ENCODE measurements at regions not wholly inside any gene's neighbourhood (a gene's known extent, or its start where the extent isn't known, plus 50 kb on each side); places are given as distances from the start of the nearest gene placed in this dataset.

DNA sequence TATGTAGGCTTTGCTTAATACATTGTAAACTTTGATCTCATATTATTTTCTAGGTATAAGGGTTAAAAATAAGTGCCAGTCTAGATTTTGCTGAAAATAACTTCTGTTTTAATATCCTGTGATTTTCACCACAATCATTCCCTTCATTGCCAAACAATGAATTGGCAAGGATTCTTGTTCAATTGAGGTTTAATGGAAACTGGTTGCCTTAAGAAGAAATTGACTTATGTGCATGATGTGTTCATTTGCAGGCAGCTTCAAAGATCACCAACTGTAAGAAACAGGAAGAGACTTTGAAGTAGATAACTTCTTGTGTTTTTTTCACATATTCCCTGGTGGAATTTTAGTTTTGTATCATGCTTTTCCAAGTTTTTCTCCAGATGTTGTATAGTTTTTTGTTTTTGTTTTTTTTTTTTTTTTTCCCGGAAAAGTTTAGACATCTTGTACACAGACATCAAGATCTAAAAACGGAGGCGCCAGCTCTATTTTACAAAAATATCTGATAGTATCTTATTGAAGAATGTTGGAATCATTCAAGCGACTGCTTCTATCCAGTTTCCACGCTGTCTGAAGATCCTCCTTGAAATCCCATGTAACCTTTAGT lies 108.3 kb downstream of the POSTN start:
- H3K4me3 ChIP-seq: no peak overlapping the region
- no peaks in the 10 kb centered on the region for H3K36me3 ChIP-seq
- H3K27ac ChIP-seq: no peak overlapping the region
- no peak for DNase-seq (ENCODE audit: low read depth in 1 of 2, low spot score in 1 of 2)
- TF ChIP-seq, protein P1, sequence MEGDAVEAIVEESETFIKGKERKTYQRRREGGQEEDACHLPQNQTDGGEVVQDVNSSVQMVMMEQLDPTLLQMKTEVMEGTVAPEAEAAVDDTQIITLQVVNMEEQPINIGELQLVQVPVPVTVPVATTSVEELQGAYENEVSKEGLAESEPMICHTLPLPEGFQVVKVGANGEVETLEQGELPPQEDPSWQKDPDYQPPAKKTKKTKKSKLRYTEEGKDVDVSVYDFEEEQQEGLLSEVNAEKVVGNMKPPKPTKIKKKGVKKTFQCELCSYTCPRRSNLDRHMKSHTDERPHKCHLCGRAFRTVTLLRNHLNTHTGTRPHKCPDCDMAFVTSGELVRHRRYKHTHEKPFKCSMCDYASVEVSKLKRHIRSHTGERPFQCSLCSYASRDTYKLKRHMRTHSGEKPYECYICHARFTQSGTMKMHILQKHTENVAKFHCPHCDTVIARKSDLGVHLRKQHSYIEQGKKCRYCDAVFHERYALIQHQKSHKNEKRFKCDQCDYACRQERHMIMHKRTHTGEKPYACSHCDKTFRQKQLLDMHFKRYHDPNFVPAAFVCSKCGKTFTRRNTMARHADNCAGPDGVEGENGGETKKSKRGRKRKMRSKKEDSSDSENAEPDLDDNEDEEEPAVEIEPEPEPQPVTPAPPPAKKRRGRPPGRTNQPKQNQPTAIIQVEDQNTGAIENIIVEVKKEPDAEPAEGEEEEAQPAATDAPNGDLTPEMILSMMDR (IDR thresholded peaks at IDR 0.05; ENCODE audit: low read depth, low read length): no peak
- H3K9me3 ChIP-seq (ENCODE audit: low read depth): no peaks in the 10 kb centered on the region
- peaks cover 7% of the 10 kb centered on the region for H3K4me1 ChIP-seq (ENCODE audit: low read depth)
- no peaks in the 10 kb centered on the region for H3K27me3 ChIP-seq

- no peak overlapping the region for H3K27ac ChIP-seq
- no peaks in the 10 kb centered on the region for H3K36me3 ChIP-seq
- no peaks in the 10 kb centered on the region for H3K27me3 ChIP-seq
- peak in 1 of 2 donors; percentile 25 for DNase-seq (ENCODE audit: low read depth in 1 of 2, low spot score in 1 of 2)
- H3K4me3 ChIP-seq: no peak overlapping the region
- H3K4me1 ChIP-seq (ENCODE audit: low read depth): peaks cover 7% of the 10 kb centered on the region
- no peaks in the 10 kb centered on the region for H3K9me3 ChIP-seq (ENCODE audit: low read depth)
- TF ChIP-seq, protein P1 (IDR thresholded peaks at IDR 0.05; ENCODE audit: low read depth, low read length): no peak
Measured at GRCh38 chr13:37488726-37489125, 109.8 kb downstream of the POSTN start.

DNA sequence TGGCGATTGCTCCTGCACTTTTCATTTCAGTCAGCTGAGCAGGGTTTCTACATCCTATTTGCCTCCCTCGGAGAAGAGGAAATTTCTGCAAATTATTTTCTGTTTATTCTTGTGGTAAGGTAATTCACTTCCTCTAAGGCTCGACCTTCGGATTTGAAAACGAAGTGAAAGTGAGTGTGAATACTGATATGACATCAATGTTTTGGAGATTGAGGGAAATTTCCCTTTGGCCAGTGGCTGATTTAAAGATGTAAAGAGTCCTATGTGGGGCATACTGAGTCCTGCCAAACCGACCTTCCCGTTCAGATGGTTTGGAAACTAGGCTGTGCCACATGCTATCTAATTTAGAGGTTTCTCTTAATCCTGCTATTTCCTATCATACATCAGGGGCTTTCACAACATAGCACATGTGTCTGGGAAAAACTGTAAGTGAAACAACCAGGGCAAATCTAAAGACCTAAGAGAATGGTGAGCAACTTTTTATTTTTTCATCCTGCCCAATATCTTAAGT lies 112.3 kb downstream of the POSTN start:
- TF ChIP-seq, protein P1 (IDR thresholded peaks at IDR 0.05; ENCODE audit: low read depth, low read length): no peak
- H3K27ac ChIP-seq: no peak overlapping the region
- DNase-seq (ENCODE audit: low read depth in 1 of 2, low spot score in 1 of 2): peak in 1 of 2 donors; percentile 51

DNA sequence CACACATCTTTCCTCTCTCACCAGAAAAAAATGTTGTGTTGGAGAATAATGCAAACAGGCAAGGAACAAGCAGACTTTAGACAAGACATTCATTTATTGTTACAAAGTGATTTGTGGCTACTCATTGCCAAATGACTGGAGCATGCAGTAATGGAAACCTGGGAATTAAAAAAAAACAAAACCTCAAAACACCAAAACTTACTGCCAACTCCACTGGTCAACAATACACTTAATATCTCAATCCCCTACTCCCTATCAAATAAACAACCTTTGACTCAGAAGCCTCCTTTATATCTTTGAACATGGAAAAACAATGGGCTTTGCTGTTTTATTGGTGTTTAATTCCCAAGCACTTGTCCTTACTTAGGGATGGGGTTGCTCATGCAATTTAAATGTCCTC lies 112.8 kb downstream of the POSTN start:
- H3K27me3 ChIP-seq: no peaks in the 10 kb centered on the region
- H3K36me3 ChIP-seq: no peaks in the 10 kb centered on the region
- no peak overlapping the region for H3K4me3 ChIP-seq
- peaks cover 6% of the 10 kb centered on the region for H3K4me1 ChIP-seq (ENCODE audit: low read depth)
- DNase-seq (ENCODE audit: low read depth in 1 of 2, low spot score in 1 of 2): peak in 1 of 2 donors; percentile 41
- TF ChIP-seq, protein P1 (IDR thresholded peaks at IDR 0.05; ENCODE audit: low read depth, low read length): no peak
- H3K27ac ChIP-seq: no peak overlapping the region
- no peaks in the 10 kb centered on the region for H3K9me3 ChIP-seq (ENCODE audit: low read depth)

More for the DNA sequence above, 112.3 kb downstream of the POSTN start:
- Histone ChIP-seq H3K27me3 (no peaks in the 10 kb centered on the region), H3K4me3 (no peak overlapping the region), H3K36me3 (no peaks in the 10 kb centered on the region), H3K4me1 (ENCODE audit: low read depth) (peaks cover 6% of the 10 kb centered on the region), H3K9me3 (ENCODE audit: low read depth) (no peaks in the 10 kb centered on the region)

DNA sequence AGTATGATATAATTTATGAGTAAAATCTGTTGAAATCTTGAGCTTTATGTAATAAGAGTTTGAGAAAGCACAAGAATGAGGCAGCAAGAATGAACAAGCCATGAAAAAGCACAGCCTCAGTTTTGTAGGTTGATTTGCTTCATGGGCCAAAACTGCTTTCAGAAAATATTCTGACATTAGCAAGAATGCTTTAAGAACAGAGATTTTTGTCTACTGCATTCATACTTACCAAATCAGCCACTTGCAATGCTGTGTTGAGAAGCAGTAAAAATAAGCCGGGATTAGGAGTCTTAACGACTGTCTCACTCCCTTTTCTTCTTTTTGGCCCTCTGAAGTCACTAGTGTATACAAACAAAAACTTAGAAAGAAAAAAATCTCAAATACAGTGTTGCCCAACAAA lies 114.5 kb downstream of the POSTN start:
- no peak for DNase-seq (ENCODE audit: low read depth in 1 of 2, low spot score in 1 of 2)
- TF ChIP-seq, protein P1 (IDR thresholded peaks at IDR 0.05; ENCODE audit: low read depth, low read length): no peak

More for the DNA sequence above, 114.5 kb downstream of the POSTN start:
- Histone ChIP-seq H3K4me1 (ENCODE audit: low read depth) (peaks cover 6% of the 10 kb centered on the region), H3K27ac (no peak overlapping the region), H3K36me3 (no peaks in the 10 kb centered on the region), H3K9me3 (ENCODE audit: low read depth) (no peaks in the 10 kb centered on the region), H3K4me3 (no peak overlapping the region), H3K27me3 (no peaks in the 10 kb centered on the region)
